Muscle of leg (tissue), 3 donors: ENCODE measurements at regions not wholly inside any gene's neighbourhood (a gene's known extent, or its start where the extent isn't known, plus 50 kb on each side); places are given as distances from the start of the nearest gene placed in this dataset.
"Not testable (repeated sequence)": the region's sequence is repeated elsewhere in the genome, so short reads cannot be mapped to it uniquely, and the experiment has no call there.

ENCODE experiments used
- DNase-seq: peaks from one replicate; pipeline ENCODE4 v3.0.0; 2013
- H3K27ac ChIP-seq: one replicate; pipeline ENCODE4 v1.5.1; 2013; ENCODE audit warnings: mild to moderate bottlenecking, low read length, control low read depth
- H3K27me3 ChIP-seq: one replicate; pipeline ENCODE4 v1.6.1; 2013; ENCODE audit warnings: low read length; ENCODE audit not compliant: control insufficient read depth, insufficient read depth
- H3K36me3 ChIP-seq: one replicate; pipeline ENCODE4 v1.6.1; 2013; ENCODE audit warnings: low read length; ENCODE audit not compliant: control insufficient read depth, insufficient read depth
- H3K4me1 ChIP-seq: one replicate; pipeline ENCODE4 v1.6.1; 2013; ENCODE audit warnings: low read length; ENCODE audit not compliant: control insufficient read depth, insufficient read depth
- H3K4me3 ChIP-seq: one replicate; pipeline ENCODE4 v1.5.1; 2013; ENCODE audit warnings: low read length, control low read depth
- H3K9me3 ChIP-seq: replicated peaks from 2 replicates; pipeline ENCODE4 v1.6.1; 2013; ENCODE audit warnings: low read depth, low read length; ENCODE audit not compliant: control insufficient read depth
- WGBS: methylation state at CpG from one replicate; pipeline ENCODE4 v1.1.5; 2013; ENCODE audit warnings: missing lambda C conversion rate; ENCODE audit not compliant: insufficient coverage; 5-methylcytosine and 5-hydroxymethylcytosine counted together

- H3K27me3 ChIP-seq = no peaks in the 10 kb centered on the region
- DNase-seq = no peak
These were observed 349.8 kb downstream of the TMEM121 start for GRCh38 chr14:105876158-105876557.

DNA sequence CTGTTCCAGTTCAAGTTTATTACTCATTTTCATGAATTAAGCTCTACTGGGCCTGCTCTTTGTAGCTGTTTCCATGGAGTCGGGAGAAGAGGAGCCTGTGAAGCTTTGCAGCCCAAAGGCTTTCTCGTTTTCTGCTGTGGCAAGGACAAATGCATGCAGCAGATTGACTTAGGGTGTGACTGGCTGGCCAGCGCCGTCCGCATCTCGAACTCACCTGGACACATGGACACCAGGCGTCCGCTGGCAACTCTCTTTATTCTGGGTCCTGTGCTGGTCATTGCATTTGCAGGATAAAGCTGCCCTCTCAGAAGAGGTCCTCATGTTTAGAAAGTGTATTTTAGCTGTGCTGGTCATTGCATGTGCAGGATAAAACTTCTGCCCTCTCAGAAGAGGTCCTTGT, 350.4 kb downstream of the TMEM121 start:
- no peak for DNase-seq
- WGBS = 92% methylated on average over 6 of the region's 8 CpGs
- Histone ChIP-seq H3K27ac (no peak overlapping the region), H3K36me3 (no peaks in the 10 kb centered on the region), H3K9me3 (peaks cover 42% of the 10 kb centered on the region), H3K27me3 (no peaks in the 10 kb centered on the region), H3K4me3 (no peak overlapping the region), H3K4me1 (no peaks in the 10 kb centered on the region)

More at GRCh38 chr14:105876158-105876557, 349.8 kb downstream of the TMEM121 start:
- H3K4me1 ChIP-seq = no peaks in the 10 kb centered on the region
- no peak overlapping the region for H3K27ac ChIP-seq
- peaks cover 37% of the 10 kb centered on the region for H3K9me3 ChIP-seq
- no peak overlapping the region for H3K4me3 ChIP-seq
- H3K36me3 ChIP-seq = no peaks in the 10 kb centered on the region
- 62% methylated on average over 3 of the region's 4 CpGs for WGBS

DNA sequence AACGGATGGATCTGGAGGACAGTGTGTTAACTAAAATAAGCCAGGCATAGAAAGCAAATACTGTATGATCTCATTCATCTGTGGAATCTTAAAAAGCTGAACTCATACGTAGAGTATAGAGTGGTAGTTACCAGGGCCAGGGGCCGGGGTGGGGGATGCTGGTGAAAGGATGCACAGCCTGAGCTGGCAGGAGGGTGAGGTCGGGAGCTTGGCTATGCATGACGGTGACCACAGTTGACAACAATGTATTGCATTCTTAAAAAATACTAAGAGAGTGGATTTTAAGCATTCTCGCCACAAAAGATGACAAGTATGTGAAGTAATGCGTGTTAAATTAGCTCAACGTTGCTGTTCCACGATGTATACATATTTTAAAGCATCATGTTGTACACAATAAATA, 351.3 kb downstream of the TMEM121 start:
- 93% methylated on average over 3 of the region's 9 CpGs for whole genome bisulfite sequencing
- H3K4me1 ChIP-seq = no peaks in the 10 kb centered on the region
- H3K27ac ChIP-seq = no peak overlapping the region

GRCh38 chr14:105878125-105878524, 351.7 kb downstream of the TMEM121 start:
- H3K27me3 ChIP-seq = no peaks in the 10 kb centered on the region
- no peak for DNase-seq
- H3K27ac ChIP-seq = no peak overlapping the region
- WGBS = 83% methylated on average over 12 of the region's 12 CpGs
- no peaks in the 10 kb centered on the region for H3K36me3 ChIP-seq
- H3K4me1 ChIP-seq = no peaks in the 10 kb centered on the region
- no peak overlapping the region for H3K4me3 ChIP-seq
- H3K9me3 ChIP-seq = peaks cover 50% of the 10 kb centered on the region

More for the DNA sequence above, 351.3 kb downstream of the TMEM121 start:
- H3K36me3 ChIP-seq = no peaks in the 10 kb centered on the region
- no peak overlapping the region for H3K4me3 ChIP-seq
- no peak for DNase-seq
- no peaks in the 10 kb centered on the region for H3K27me3 ChIP-seq
- peaks cover 45% of the 10 kb centered on the region for H3K9me3 ChIP-seq

DNA sequence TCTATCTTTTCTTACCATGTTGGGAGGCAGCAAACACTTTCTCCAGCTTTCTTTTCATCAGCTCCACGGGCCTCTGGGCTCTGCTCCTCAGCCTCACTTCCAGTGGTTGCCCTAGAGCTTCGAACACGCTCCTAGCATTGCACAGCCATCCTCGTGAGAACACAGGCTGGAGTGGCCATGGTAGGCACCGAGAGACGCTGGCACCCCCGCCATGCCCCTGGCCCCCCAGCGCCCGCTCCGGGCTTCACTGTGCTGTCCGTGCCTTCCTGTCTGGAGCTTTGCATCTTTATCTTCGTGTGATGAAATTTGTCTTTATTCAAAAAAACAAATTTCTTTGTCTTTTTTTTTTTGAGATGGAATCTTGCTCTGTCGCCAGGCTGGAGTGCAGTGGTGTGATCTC, 352.2 kb downstream of the TMEM121 start:
- Histone ChIP-seq H3K4me3 (no peak overlapping the region), H3K27me3 (no peaks in the 10 kb centered on the region), H3K27ac (no peak overlapping the region), H3K36me3 (no peaks in the 10 kb centered on the region), H3K9me3 (peaks cover 54% of the 10 kb centered on the region), H3K4me1 (no peaks in the 10 kb centered on the region)
- no peak for DNase-seq
- WGBS = 82% methylated on average over 3 of the region's 13 CpGs

GRCh38 chr14:105879503-105879866, 353.1 kb downstream of the TMEM121 start:
- no peak for DNase-seq
- Histone ChIP-seq H3K27ac (no peak overlapping the region), H3K36me3 (no peaks in the 10 kb centered on the region), H3K4me1 (no peaks in the 10 kb centered on the region), H3K4me3 (no peak overlapping the region), H3K9me3 (peaks cover 59% of the 10 kb centered on the region), H3K27me3 (no peaks in the 10 kb centered on the region)
- 86% methylated on average over 7 of the region's 7 CpGs for WGBS

GRCh38 chr14:105879867-105880561, 353.6 kb downstream of the TMEM121 start:
- no peak for DNase-seq
- Histone ChIP-seq H3K9me3 (peaks cover 63% of the 10 kb centered on the region), H3K4me3 (no peak overlapping the region), H3K27me3 (no peaks in the 10 kb centered on the region), H3K36me3 (no peaks in the 10 kb centered on the region), H3K27ac (no peak overlapping the region), H3K4me1 (no peaks in the 10 kb centered on the region)
- 86% methylated on average over 14 of the region's 14 CpGs for WGBS

DNA sequence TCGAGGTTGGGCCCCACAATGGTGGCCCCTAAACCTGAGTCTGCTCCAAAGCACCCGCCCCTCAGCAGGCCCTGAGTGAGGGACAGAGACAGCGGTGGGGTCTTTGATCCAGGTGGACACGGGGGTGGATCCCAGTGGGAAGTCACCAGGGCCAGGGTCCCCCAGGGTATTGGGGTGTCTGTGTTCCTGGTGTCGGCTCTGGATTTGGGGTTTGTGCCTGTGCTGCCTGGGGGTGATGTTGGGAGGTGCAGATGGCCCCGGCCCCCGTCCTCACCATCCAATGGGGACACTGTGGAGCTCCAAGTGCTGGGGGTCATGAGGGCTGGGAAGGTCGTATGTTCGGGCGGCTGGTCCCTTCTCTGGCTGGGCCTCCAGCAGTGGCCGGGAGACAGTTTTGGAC, 354.2 kb downstream of the TMEM121 start:
- Histone ChIP-seq H3K4me1 (no peaks in the 10 kb centered on the region), H3K9me3 (peaks cover 65% of the 10 kb centered on the region), H3K36me3 (no peaks in the 10 kb centered on the region), H3K27me3 (no peaks in the 10 kb centered on the region), H3K27ac (no peak overlapping the region), H3K4me3 (no peak overlapping the region)
- WGBS = 42% methylated on average over 2 of the region's 11 CpGs
- DNase-seq = no peak

GRCh38 chr14:105881021-105881930, 354.9 kb downstream of the TMEM121 start:
- H3K36me3 ChIP-seq = no peaks in the 10 kb centered on the region
- no peaks in the 10 kb centered on the region for H3K27me3 ChIP-seq
- no peaks in the 10 kb centered on the region for H3K4me1 ChIP-seq
- H3K9me3 ChIP-seq = peaks cover 69% of the 10 kb centered on the region
- no peak overlapping the region for H3K4me3 ChIP-seq
- no peak for DNase-seq
- H3K27ac ChIP-seq = no peak overlapping the region
- WGBS = 82% methylated on average over 7 of the region's 18 CpGs

DNA sequence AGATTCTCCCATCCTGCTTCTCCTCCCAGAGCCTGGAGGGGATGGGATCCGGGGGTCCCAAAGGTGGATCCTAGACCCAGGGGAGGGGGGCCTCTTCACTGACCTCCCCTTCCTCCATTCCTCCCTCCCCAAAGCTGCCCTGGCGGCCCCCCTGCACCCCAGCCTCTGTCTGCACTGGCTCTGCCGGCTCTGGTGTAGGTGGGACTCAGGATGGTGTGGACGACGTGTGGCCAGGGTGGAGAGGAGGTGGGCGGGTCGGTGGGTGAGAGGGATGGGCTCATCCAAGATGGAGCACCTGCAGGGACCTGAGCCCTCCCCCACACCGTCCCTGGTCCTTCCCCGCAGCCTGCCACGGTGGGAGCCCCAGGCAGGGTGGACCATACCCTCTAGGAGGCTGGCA, 355.6 kb downstream of the TMEM121 start:
- H3K4me1 ChIP-seq, H3K27me3 ChIP-seq, H3K4me3 ChIP-seq, H3K27ac ChIP-seq, DNase-seq, H3K36me3 ChIP-seq: not testable (repeated sequence)
- no CpG with 5 or more reads among the region's 10 CpGs for WGBS
- H3K9me3 ChIP-seq = peaks cover 67% of the 10 kb centered on the region
